ENCODE measurements at regions not wholly inside any gene's neighbourhood (a gene's known extent, or its start where the extent isn't known, plus 50 kb on each side); places are given as distances from the start of the nearest gene placed in this dataset.

- no peak overlapping the region for H3K4me3 ChIP-seq
- H3K27ac ChIP-seq: no peak overlapping the region
- H3K27me3 ChIP-seq: no peaks in the 10 kb centered on the region
- H3K4me1 ChIP-seq: no peaks in the 10 kb centered on the region
- no peak for DNase-seq (ENCODE audit: low spot score in 2 of 2)
- intact Hi-C loops (cut with DNase I): no loop called here
- H3K36me3 ChIP-seq: no peaks in the 10 kb centered on the region
- no peak for TF ChIP-seq CTCF (IDR thresholded peaks at IDR 0.05)
- H3K9me3 ChIP-seq: no peaks in the 10 kb centered on the region
Observed at GRCh38 chr12:74906224-74906623, 303.4 kb downstream of the KCNC2 start.

GRCh38 chr12:74910831-74911230 lies 298.8 kb downstream of the KCNC2 start:
- Histone ChIP-seq H3K27ac (no peak overlapping the region), H3K4me1 (no peaks in the 10 kb centered on the region), H3K9me3 (no peaks in the 10 kb centered on the region), H3K36me3 (no peaks in the 10 kb centered on the region), H3K27me3 (no peaks in the 10 kb centered on the region), H3K4me3 (no peak overlapping the region)
- TF ChIP-seq CTCF (IDR thresholded peaks at IDR 0.05): no peak
- intact Hi-C loops (cut with DNase I): no loop called here
- no peak for DNase-seq (ENCODE audit: low spot score in 2 of 2)

GRCh38 chr12:74914378-74914777 lies 295.3 kb downstream of the KCNC2 start:
- Histone ChIP-seq H3K9me3 (no peaks in the 10 kb centered on the region), H3K27me3 (no peaks in the 10 kb centered on the region), H3K36me3 (no peaks in the 10 kb centered on the region), H3K4me1 (no peaks in the 10 kb centered on the region), H3K4me3 (no peak overlapping the region), H3K27ac (no peak overlapping the region)
- no peak for TF ChIP-seq CTCF (IDR thresholded peaks at IDR 0.05)
- intact Hi-C loops (cut with DNase I): no loop called here
- DNase-seq (ENCODE audit: low spot score in 2 of 2): no peak

- Histone ChIP-seq H3K27ac (no peak overlapping the region), H3K36me3 (no peaks in the 10 kb centered on the region), H3K4me3 (no peak overlapping the region), H3K27me3 (no peaks in the 10 kb centered on the region), H3K4me1 (no peaks in the 10 kb centered on the region), H3K9me3 (no peaks in the 10 kb centered on the region)
- intact Hi-C loops (cut with DNase I): no loop called here
- TF ChIP-seq CTCF (IDR thresholded peaks at IDR 0.05): no peak
- DNase-seq (ENCODE audit: low spot score in 2 of 2): no peak
Observed at GRCh38 chr12:74915718-74916117, 293.9 kb downstream of the KCNC2 start.

- H3K4me1 ChIP-seq: no peaks in the 10 kb centered on the region
- H3K9me3 ChIP-seq: no peaks in the 10 kb centered on the region
- H3K4me3 ChIP-seq: no peak overlapping the region
- TF ChIP-seq CTCF (IDR thresholded peaks at IDR 0.05): no peak
- intact Hi-C loops (cut with DNase I): no loop called here
- no peak overlapping the region for H3K27ac ChIP-seq
- H3K36me3 ChIP-seq: no peaks in the 10 kb centered on the region
- no peak for DNase-seq (ENCODE audit: low spot score in 2 of 2)
- no peaks in the 10 kb centered on the region for H3K27me3 ChIP-seq
Observed at GRCh38 chr12:74917743-74918142, 291.9 kb downstream of the KCNC2 start.

GRCh38 chr12:74918291-74918690 lies 291.3 kb downstream of the KCNC2 start:
- TF ChIP-seq CTCF (IDR thresholded peaks at IDR 0.05): no peak
- no peak for DNase-seq (ENCODE audit: low spot score in 2 of 2)
- no peak overlapping the region for H3K4me3 ChIP-seq
- H3K9me3 ChIP-seq: no peaks in the 10 kb centered on the region
- no peaks in the 10 kb centered on the region for H3K36me3 ChIP-seq
- H3K27ac ChIP-seq: no peak overlapping the region
- intact Hi-C loops (cut with DNase I): no loop called here
- no peaks in the 10 kb centered on the region for H3K4me1 ChIP-seq
- H3K27me3 ChIP-seq: no peaks in the 10 kb centered on the region

Measured in ascending aorta (tissue), 2 donors.